Left colon (tissue), 2 donors: ENCODE measurements at regions not wholly inside any gene's neighbourhood (a gene's known extent, or its start where the extent isn't known, plus 50 kb on each side); places are given as distances from the start of the nearest gene placed in this dataset.
"Not testable (repeated sequence)": the region's sequence is repeated elsewhere in the genome, so short reads cannot be mapped to it uniquely, and the experiment has no call there.

Experiments
- ATAC-seq: fragments of 200-7000 bp; cut with Tn5 transposase; one replicate; pipeline ENCODE4 v1.9.1; 2020; ENCODE audit warnings: mild to moderate bottlenecking, moderate library complexity
- DNase-seq, 2 donors: peaks; one replicate each; pipeline ENCODE4 v3.0.0-alpha.2; 2020
- intact Hi-C, 2 donors: fragments of 100-400 bp; cut with DNase I in 1 of 2; cut with micrococcal nuclease in 1 of 2; formaldehyde crosslinking; loops; one replicate each; pipeline versions ENCODE4 v1.11.2 to v1.14.0; 2022; cut with DNase I, micrococcal nuclease
- donor health status: DM: no; HTN: no; CAD: no.
- donor health status: DM: yes; HTN: yes; CAD: no.

- intact Hi-C loops, result no loop called here
- DNase-seq (no peak), ATAC-seq (no peak)
These were observed 50.2 kb upstream of the THSD7B start for GRCh38 chr2:136715146-136715545.

- ATAC-seq (no peak), DNase-seq (no peak)
- intact Hi-C loops, result no loop called here
These were observed 50.8 kb upstream of the THSD7B start for GRCh38 chr2:136714452-136714951.

DNA sequence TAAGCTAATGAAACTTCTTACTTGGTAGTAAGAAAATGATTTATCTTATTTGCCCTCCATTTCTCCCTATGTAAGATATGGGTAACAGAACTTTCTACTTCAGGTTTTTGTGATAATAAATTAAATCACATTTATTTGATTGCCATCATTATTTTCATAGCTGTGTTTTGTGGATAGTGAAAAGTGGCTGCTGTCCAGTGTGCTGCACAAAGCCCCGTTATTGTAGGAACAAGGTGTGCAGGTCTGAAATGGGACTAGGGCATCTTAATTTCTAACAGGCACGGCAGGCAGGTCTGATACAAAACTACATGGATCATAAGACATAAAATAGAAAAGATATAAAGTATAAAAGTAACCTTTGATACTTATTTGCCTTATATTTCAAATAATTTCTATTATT, 51.6 kb upstream of the THSD7B start:
- no peak for DNase-seq
- intact Hi-C loops, result no loop called here
- ATAC-seq, result no peak

GRCh38 chr2:136705336-136705735, 60.0 kb upstream of the THSD7B start:
- ATAC-seq, result no peak
- intact Hi-C loops, result no loop called here

GRCh38 chr2:136703214-136703613, 62.1 kb upstream of the THSD7B start:
- intact Hi-C loops, result no loop called here
- no peak for ATAC-seq
- no peak for DNase-seq

More at GRCh38 chr2:136705336-136705735, 60.0 kb upstream of the THSD7B start:
- DNase-seq, result no peak

GRCh38 chr2:136696438-136696837, 68.9 kb upstream of the THSD7B start:
- ATAC-seq, result no peak
- intact Hi-C loops, result no loop called here
- no peak for DNase-seq

DNA sequence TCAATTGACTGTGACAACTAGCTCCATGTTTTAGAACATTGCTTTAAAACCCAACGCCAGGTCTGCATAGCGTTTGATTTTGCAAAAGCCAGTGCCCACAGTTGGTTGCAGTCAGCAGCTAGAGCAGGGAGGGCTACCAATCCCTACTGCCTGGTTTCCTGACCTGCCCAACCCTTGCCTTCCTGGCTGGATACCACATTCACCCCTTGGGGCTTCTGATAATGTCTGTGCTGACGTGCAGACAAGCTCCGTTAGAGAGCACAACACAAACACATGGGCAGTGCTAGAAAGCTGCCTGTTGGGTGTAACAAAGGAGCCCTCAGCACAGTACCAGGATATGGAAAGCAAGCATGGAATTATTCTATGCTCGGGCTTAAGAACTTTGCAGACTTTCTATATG, 71.4 kb upstream of the THSD7B start:
- no peak for DNase-seq
- ATAC-seq, result no peak
- intact Hi-C loops, result no loop called here

GRCh38 chr2:136680079-136680478, 85.3 kb upstream of the THSD7B start:
- ATAC-seq, DNase-seq, intact Hi-C loops: not testable (repeated sequence)

GRCh38 chr2:136665736-136666135, 99.6 kb upstream of the THSD7B start:
- ATAC-seq, result no peak
- intact Hi-C loops, result no loop called here

DNA sequence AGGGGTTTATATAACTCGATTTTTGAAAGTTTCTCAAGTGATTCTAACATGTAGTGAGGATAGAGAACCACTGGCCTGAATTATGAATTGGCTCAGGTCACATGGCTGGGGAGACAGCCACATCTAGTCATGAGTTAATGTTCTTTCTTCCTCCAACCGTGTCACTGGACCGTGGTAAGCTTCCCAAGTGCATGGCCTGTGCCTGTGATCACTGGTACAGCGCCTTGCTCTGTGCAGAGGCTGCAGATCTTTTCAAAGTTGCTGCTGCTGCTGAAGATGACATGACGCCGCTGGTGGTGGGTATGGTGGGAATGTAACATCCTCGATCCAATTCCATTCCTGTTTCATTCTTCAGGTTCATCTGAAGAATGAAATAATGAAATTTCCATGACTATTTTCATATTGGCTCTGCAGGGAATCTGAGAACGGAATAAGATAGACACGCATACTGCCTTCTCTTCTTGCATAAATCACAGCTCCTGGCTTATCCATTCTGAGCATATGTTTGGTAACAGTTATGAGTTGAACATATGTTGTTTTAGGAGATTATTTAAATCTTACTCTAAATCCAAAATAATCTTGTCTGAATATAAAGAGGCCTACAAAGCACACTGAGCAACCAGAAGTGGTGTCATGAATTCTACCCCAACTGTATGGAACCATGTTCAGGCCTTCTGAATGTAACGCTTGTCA, 100.5 kb upstream of the THSD7B start:
- ATAC-seq (no peak), DNase-seq (no peak)
- intact Hi-C loops, result no loop called here

More at GRCh38 chr2:136665736-136666135, 99.6 kb upstream of the THSD7B start:
- no peak for DNase-seq

- DNase-seq, result no peak
- intact Hi-C loops, result no loop called here
- no peak for ATAC-seq
These were observed 107.1 kb upstream of the THSD7B start for GRCh38 chr2:136658201-136658600.

- no peak for DNase-seq
- intact Hi-C loops, result no loop called here
- ATAC-seq, result no peak
These were observed 111.5 kb upstream of the THSD7B start for GRCh38 chr2:136653861-136654260.

- DNase-seq (no peak), ATAC-seq (no peak)
- intact Hi-C loops, result no loop called here
These were observed 113.8 kb upstream of the THSD7B start for GRCh38 chr2:136651456-136652010.

DNA sequence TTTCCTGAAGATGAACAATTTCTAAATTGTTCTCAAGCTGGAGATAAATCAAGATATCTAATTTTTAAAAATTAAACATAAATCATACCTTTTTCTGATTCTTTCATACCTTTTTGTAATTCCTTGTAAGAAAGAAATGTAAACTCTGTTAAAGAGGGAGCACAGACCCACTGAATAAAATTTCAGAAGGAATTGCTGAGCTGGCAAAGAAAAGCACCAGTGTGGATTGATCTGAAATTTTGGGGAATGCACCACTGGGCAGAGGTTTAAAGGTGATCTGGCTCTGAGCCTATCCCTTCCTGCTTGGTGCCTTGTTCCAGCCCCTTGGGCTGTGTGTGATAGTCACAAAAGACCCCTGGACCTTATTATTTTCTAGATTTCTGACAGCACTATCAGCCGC, 118.3 kb upstream of the THSD7B start:
- DNase-seq (no peak), ATAC-seq (no peak)
- intact Hi-C loops, result no loop called here

GRCh38 chr2:136645236-136645828, 120.0 kb upstream of the THSD7B start:
- ATAC-seq, result no peak
- no peak for DNase-seq
- intact Hi-C loops, result no loop called here

DNA sequence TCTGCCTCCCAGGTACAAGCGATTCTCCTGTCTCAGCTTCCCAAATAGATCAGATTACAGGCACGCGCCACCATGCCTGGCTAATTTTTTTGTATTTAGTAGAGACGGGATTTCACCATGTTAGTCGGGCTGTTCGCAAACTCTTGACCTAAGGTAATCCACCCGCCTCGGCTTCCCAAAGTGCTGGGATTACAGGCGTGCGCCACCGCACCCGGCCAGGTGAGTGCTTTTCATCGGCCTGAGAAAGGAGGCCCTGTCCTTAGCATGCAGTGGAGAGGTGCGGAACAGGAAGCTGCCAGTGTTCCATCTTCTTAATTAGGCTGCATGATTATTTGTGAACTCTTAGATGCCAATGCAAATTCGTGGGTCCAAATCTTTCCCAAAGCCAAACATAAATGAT, 125.7 kb upstream of the THSD7B start:
- intact Hi-C loops, result no loop called here
- ATAC-seq (no peak), DNase-seq (no peak)

GRCh38 chr2:136638193-136638592, 127.2 kb upstream of the THSD7B start:
- DNase-seq, result no peak
- intact Hi-C loops, result no loop called here
- no peak for ATAC-seq

DNA sequence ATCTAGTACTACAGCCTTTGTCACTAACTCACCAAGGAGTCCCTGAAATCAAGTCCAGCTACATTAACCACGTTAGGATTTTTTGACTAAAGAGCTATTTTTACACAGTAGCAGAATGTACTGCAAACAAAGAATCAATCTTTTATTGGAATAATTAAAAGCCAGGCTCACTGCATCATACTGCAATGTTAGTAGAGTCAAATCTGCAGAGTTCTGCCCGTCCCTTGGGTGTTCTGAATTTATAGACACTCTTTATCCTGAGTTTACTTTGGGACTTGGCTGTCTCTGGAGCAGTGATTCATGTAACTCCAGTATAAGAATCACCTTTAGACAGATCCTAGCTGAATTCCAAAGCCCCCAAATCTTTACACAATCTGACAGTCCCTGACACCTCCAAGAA, 127.9 kb upstream of the THSD7B start:
- ATAC-seq, result no peak
- intact Hi-C loops, result no loop called here
- DNase-seq, result no peak

DNA sequence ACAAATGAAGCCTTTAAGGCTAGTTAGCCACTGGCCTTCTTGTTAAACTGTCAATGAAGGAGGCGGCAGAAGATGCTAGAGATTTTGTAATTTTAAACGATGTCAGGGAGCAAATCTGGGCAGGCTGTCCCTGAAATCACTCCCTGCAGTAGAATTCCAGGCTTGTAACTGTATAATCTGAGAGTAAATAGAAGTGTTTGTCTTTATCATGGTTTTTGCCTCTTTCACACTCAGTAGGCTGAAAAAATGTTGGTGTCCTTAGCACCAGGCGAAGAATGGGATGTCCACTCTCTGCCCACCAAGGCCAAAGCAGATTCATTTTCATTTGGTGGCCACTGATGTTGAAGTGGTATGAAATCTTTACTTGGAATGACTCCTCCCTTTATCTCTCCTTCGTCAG, 136.9 kb upstream of the THSD7B start:
- intact Hi-C loops, result no loop called here
- ATAC-seq, result no peak
- DNase-seq, result no peak

GRCh38 chr2:136613096-136613495, 152.2 kb upstream of the THSD7B start:
- no peak for DNase-seq
- intact Hi-C loops, result no loop called here
- ATAC-seq, result no peak
